ENCODE measurements at regions not wholly inside any gene's neighbourhood (a gene's known extent, or its start where the extent isn't known, plus 50 kb on each side); places are given as distances from the start of the nearest gene placed in this dataset.
A peak's percentile ranks its signal among the peaks of the same experiment; 100 is the strongest.

DNA sequence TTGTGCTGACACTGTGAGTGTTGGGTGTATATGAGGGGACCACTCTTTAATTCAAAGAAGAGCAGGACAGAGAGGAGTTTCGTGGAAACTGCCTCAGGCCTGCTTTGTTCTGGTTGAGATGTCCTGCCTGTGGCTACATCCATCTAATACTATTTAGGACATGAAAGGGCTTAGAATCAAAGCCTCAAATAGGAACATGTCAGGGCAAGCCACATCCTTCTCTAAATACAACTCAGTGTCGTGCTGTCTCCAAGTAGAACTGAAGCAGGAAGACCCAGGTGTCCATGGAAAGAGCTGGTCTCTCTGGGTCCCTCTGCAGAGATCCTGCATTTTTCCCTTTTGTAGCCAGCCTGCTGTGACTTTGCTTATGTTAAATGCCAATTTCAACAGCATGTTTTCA, 156.2 kb upstream of the UMPS start:
- TF ChIP-seq, protein P1, sequence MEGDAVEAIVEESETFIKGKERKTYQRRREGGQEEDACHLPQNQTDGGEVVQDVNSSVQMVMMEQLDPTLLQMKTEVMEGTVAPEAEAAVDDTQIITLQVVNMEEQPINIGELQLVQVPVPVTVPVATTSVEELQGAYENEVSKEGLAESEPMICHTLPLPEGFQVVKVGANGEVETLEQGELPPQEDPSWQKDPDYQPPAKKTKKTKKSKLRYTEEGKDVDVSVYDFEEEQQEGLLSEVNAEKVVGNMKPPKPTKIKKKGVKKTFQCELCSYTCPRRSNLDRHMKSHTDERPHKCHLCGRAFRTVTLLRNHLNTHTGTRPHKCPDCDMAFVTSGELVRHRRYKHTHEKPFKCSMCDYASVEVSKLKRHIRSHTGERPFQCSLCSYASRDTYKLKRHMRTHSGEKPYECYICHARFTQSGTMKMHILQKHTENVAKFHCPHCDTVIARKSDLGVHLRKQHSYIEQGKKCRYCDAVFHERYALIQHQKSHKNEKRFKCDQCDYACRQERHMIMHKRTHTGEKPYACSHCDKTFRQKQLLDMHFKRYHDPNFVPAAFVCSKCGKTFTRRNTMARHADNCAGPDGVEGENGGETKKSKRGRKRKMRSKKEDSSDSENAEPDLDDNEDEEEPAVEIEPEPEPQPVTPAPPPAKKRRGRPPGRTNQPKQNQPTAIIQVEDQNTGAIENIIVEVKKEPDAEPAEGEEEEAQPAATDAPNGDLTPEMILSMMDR (IDR thresholded peaks at IDR 0.05; ENCODE audit: control extremely low read depth, extremely low read depth, low read depth, missing control alignments): no peak
- CTCF ChIA-PET: interaction anchor here (1.0 to 6.7 kb wide), 8 partner anchors 9 to 125 kb away, joined by 3 to 67 read pairs (median 3); no protein-coding TSS in a partner anchor
- POLR2A ChIA-PET: no interaction called here
- no peak for DNase-seq (ENCODE audit: extremely low spot score)

DNA sequence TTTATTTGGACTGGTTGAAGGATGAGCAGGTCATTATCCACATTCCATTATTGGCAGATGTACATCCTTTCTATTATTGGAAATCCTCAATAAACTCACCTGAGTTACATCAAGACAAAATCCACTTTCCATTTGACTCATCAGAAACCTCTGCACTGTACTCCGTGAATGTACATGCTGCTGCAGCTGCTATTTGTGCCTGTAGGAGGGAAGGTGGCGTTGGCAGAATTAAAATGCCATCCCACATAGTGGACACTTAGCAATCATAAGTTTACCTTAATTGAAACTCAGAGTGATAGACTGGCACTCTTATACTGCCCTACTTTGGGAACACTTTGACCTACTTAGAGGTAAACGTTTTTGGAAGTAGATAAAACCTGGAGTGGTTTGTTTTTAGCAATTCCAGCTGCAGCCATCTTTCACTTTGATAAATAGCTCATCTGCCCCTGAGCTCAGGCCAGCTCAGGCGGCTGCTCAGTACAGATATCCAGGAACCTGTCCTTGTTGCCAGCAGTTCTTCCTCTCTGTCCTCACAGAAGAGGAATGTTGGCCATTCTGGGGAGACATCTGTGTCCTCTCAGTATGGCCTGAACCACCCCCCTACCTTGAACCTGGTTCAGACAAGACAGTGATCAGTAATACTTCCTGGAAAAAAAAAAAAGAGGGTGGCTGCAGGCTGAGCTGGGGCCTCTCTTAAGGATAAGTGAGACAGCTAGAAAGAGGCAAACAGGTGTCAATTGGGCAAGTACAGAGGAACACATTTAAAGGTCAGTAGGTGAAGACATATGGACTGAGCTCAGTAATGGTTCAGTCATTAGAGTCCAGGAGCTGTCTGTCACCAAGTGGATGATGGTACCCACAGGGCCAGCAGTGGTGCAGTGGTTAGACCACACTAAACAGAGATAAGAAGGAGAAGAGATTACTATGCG, 153.4 kb upstream of the UMPS start:
- ChIA-PET POLR2A (no interaction called here), CTCF (interaction anchor here (0.6 to 6.2 kb wide), 11 partner anchors 12 to 184 kb away, joined by 3 to 47 read pairs (median 5); no protein-coding TSS in a partner anchor)
- TF ChIP-seq, protein P1 (IDR thresholded peaks at IDR 0.05; ENCODE audit: control extremely low read depth, extremely low read depth, low read depth, missing control alignments): no peak
- DNase-seq (ENCODE audit: extremely low spot score): no peak

DNA sequence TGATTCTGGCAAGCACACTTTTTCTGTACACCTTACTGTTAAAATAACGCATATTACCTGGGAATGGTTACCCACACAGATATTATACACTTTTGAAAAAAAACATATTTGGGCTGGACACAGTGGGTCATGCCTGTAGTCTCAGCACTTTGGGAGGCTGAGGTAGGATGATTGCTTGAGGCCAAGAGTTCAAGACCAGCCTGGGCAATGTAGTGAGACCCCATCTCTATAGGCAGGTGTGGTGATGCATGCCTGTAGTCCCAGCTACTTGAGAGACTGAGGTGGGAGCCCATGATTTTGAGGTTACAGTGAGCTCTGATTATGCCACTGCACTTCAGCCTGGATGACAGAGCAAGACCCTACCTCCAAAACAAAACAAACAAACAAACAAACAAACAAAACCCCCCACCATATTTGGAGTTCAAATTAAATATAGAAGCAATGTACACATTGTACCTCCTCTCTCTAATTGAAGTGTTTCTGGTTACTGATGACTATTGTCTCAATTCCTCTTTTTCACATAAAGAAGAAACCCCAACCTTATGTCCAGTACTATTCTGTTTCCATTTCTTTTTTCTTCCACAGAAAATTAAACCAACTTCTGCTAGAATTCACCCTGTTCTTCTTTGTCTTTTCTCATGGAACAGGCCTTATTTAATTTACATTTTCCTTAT, 152.6 kb upstream of the UMPS start:
- DNase-seq (ENCODE audit: extremely low spot score): peak; percentile 51
- ChIA-PET POLR2A (no interaction called here), CTCF (interaction anchor here (0.6 to 6.2 kb wide), 11 partner anchors 13 to 183 kb away, joined by 3 to 47 read pairs (median 5); no protein-coding TSS in a partner anchor)
- TF ChIP-seq, protein P1 (IDR thresholded peaks at IDR 0.05; ENCODE audit: control extremely low read depth, extremely low read depth, low read depth, missing control alignments): no peak

DNA sequence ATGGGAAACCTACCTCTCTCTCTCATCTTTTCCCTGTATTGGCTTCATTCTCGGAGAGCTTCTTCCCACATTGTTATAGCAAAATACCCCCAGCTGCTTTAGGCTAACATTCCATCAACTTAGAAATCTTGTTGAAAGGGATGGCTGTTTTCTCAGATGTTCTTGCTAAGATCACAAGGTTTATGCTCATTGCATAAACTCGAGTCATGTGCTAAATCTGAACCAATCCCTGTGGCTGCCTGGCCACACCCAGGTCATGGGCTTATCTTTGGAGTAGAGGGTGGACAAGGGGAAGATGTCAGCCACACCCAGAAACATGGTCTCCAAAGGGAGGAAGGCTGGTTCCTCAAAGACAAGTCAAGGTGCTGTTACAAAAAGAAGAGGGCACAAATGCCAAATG, 150.6 kb upstream of the UMPS start:
- CTCF ChIA-PET: interaction anchor here (0.8 to 1.2 kb wide), 3 partner anchors 10 to 32 kb away, joined by 3 to 4 read pairs (median 3); no protein-coding TSS in a partner anchor
- DNase-seq (ENCODE audit: extremely low spot score): no peak
- TF ChIP-seq, protein P1 (IDR thresholded peaks at IDR 0.05; ENCODE audit: control extremely low read depth, extremely low read depth, low read depth, missing control alignments): no peak
- POLR2A ChIA-PET: no interaction called here

DNA sequence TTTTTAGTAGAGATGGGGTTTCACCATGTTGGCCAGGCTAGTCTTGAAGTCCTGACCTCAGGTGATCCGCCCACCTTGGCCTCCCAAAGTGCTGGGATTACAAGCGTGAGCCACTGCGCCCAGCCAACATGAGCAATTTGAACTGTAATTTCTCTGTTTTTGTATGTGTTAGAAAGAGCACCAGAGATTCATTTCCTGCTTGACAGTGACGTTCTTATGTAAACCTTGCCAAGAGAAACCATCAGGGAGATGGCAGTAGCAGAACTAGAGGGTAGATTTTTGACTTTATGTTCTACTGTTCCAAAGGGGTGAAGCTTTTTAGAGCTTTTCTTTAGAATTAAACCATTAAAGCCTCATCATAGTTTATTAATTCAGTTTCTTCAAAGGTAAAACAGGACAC, 148.1 kb upstream of the UMPS start:
- ChIA-PET CTCF (interaction anchor here (1.5 kb wide), 1 partner anchor 107 kb away, joined by 6 read pairs; no protein-coding TSS in a partner anchor), POLR2A (no interaction called here)
- TF ChIP-seq, protein P1 (IDR thresholded peaks at IDR 0.05; ENCODE audit: control extremely low read depth, extremely low read depth, low read depth, missing control alignments): no peak
- DNase-seq (ENCODE audit: extremely low spot score): no peak

DNA sequence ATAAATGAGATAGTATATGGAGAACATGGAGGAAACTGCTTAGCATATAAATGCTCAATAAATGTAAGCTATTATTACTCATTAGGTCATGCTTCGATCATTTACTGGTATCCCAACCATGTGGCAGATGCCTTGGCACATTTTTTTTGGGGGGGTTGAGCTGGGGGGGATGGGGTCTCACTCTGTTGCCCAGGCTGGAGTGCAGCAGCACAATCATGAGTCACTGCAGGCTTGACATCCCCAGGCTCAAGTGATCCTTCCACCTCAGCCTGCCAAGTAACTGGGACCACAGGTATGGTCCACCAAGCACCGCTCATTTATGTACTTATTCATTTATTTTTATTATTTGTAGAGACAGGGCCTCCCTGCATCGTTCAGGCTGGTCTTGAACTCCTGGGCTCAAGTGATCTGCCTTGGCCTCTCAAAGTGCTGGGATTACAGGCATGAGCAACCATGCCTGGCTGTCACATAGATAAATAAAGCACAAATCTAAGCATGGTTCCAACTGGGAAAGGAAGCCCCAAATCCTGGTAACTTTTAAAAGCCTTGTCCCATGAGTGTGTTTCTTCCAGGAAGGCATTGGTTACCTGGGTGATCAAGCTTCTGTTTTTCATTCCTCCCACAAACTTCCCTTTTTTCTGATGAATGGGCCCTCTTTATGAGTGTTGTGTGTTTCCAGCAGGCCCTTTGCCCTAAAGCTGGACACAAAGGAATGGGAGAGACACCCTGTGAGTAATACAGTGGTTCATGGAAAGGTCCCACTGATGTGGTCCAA, 147.4 kb upstream of the UMPS start:
- ChIA-PET POLR2A (no interaction called here), CTCF (interaction anchor here (1.5 to 2.6 kb wide), 2 partner anchors 22 to 106 kb away, joined by 6 to 7 read pairs; no protein-coding TSS in a partner anchor)
- TF ChIP-seq, protein P1 (IDR thresholded peaks at IDR 0.05; ENCODE audit: control extremely low read depth, extremely low read depth, low read depth, missing control alignments): no peak
- DNase-seq (ENCODE audit: extremely low spot score): no peak

Measured in GM10248 (cell line).